GM18499 (cell line): ENCODE measurements at regions not wholly inside any gene's neighbourhood (a gene's known extent, or its start where the extent isn't known, plus 50 kb on each side); places are given as distances from the start of the nearest gene placed in this dataset.

Experiments
- ATAC-seq: cut with Tn5 transposase; IDR thresholded peaks from one replicate; pipeline ENCODE4 v1.9.1; 2021; ENCODE audit warnings: moderate number of reproducible peaks; ENCODE audit not compliant: insufficient read depth, unreplicated experiment

- ATAC-seq = no peak
Observed at GRCh38 chr7:49341849-49342248, 417.5 kb downstream of the CDC14C start.

GRCh38 chr7:49344556-49344955, 420.2 kb downstream of the CDC14C start:
- ATAC-seq = no peak

GRCh38 chr7:49346195-49346899, 422.0 kb downstream of the CDC14C start:
- ATAC-seq = no peak

- no peak for ATAC-seq
Observed at GRCh38 chr7:49367072-49367471, 406.4 kb upstream of the VWC2 start.

- ATAC-seq = no peak
Observed at GRCh38 chr7:49371771-49372170, 401.7 kb upstream of the VWC2 start.

- no peak for ATAC-seq
Observed at GRCh38 chr7:49376817-49377375, 396.5 kb upstream of the VWC2 start.

- no peak for ATAC-seq
Observed at GRCh38 chr7:49386792-49387191, 386.6 kb upstream of the VWC2 start.

- ATAC-seq = no peak
Observed at GRCh38 chr7:49389871-49390479, 383.5 kb upstream of the VWC2 start.

- ATAC-seq = no peak
Observed at GRCh38 chr7:49396229-49396628, 377.2 kb upstream of the VWC2 start.

- ATAC-seq = no peak
Observed at GRCh38 chr7:49397750-49398149, 375.7 kb upstream of the VWC2 start.

- ATAC-seq = no peak
Observed at GRCh38 chr7:49398236-49398635, 375.2 kb upstream of the VWC2 start.

GRCh38 chr7:49398746-49399145, 374.7 kb upstream of the VWC2 start:
- ATAC-seq = no peak

GRCh38 chr7:49400891-49401550, 372.4 kb upstream of the VWC2 start:
- ATAC-seq = no peak

- no peak for ATAC-seq
Observed at GRCh38 chr7:49403844-49404243, 369.6 kb upstream of the VWC2 start.

- no peak for ATAC-seq
Observed at GRCh38 chr7:49407205-49407604, 366.2 kb upstream of the VWC2 start.

GRCh38 chr7:49417034-49417433, 356.4 kb upstream of the VWC2 start:
- no peak for ATAC-seq

- ATAC-seq = no peak
Observed at GRCh38 chr7:49418963-49419362, 354.5 kb upstream of the VWC2 start.

GRCh38 chr7:49422564-49422963, 350.9 kb upstream of the VWC2 start:
- ATAC-seq = no peak

- no peak for ATAC-seq
Observed at GRCh38 chr7:49424109-49424508, 349.3 kb upstream of the VWC2 start.

GRCh38 chr7:49425277-49425818, 348.1 kb upstream of the VWC2 start:
- no peak for ATAC-seq

- no peak for ATAC-seq
Observed at GRCh38 chr7:49432254-49432653, 341.2 kb upstream of the VWC2 start.
